ENCODE measurements at regions not wholly inside any gene's neighbourhood (a gene's known extent, or its start where the extent isn't known, plus 50 kb on each side); places are given as distances from the start of the nearest gene placed in this dataset.

DNA sequence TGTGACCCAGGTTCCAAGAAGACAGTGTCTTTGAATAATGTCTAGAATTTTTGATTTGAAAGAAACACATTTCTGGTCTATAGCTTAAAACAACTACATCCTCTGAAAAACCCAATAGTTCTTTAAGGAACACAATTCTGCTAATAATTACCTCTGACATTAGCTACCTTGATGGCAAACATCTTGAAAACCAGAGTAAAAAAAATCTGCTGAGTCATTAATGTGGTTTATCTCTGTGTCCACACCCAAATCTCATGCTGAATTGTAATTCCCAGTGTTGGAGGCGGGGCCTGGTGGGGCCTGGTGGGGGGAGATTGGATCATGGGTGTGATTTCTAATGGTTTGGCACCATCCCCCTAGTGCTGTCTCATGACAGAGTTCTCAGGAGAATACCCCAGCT is 1233.8 kb downstream of the NLGN4X start:
- no peak for TF ChIP-seq L3MBTL2 (conservative IDR thresholded peaks at IDR 0.05)
- no peak for TF ChIP-seq TARDBP (IDR thresholded peaks at IDR 0.05)
- no peak for TF ChIP-seq SP1 (IDR thresholded peaks at IDR 0.05)
- no peak for TF ChIP-seq ZNF384 (IDR thresholded peaks at IDR 0.05)
- TF ChIP-seq BHLHE40 (IDR thresholded peaks at IDR 0.05; ENCODE audit: borderline replicate concordance), result no peak
- no peak for TF ChIP-seq CTBP1 (IDR thresholded peaks at IDR 0.05; ENCODE audit: borderline replicate concordance)
- TF ChIP-seq ARNT (IDR thresholded peaks at IDR 0.05), result no peak
- TF ChIP-seq SUZ12 (IDR thresholded peaks at IDR 0.05), result no peak
- no peak for TF ChIP-seq FOXA1 (IDR thresholded peaks at IDR 0.05)
